ENCODE measurements at regions not wholly inside any gene's neighbourhood (a gene's known extent, or its start where the extent isn't known, plus 50 kb on each side); places are given as distances from the start of the nearest gene placed in this dataset.
"Not testable (repeated sequence)": the region's sequence is repeated elsewhere in the genome, so short reads cannot be mapped to it uniquely, and the experiment has no call there.

GRCh38 chr9:82764061-82764668 is 298.8 kb downstream of the RASEF start:
- Mint-ChIP-seq H3K4me3 (no peak overlapping the region), H3K36me3 (no peaks in the 10 kb centered on the region), H3K27me3 (ENCODE audit: low read depth) (peaks cover 5% of the 10 kb centered on the region), H3K9me3 (no peaks in the 10 kb centered on the region), H3K27ac (no peak overlapping the region), H3K4me1 (peaks cover 2% of the 10 kb centered on the region)
- no peak for DNase-seq (ENCODE audit: low spot score in 2 of 2, unreplicated experiment in 2 of 2)
- TF ChIP-seq, protein P1, sequence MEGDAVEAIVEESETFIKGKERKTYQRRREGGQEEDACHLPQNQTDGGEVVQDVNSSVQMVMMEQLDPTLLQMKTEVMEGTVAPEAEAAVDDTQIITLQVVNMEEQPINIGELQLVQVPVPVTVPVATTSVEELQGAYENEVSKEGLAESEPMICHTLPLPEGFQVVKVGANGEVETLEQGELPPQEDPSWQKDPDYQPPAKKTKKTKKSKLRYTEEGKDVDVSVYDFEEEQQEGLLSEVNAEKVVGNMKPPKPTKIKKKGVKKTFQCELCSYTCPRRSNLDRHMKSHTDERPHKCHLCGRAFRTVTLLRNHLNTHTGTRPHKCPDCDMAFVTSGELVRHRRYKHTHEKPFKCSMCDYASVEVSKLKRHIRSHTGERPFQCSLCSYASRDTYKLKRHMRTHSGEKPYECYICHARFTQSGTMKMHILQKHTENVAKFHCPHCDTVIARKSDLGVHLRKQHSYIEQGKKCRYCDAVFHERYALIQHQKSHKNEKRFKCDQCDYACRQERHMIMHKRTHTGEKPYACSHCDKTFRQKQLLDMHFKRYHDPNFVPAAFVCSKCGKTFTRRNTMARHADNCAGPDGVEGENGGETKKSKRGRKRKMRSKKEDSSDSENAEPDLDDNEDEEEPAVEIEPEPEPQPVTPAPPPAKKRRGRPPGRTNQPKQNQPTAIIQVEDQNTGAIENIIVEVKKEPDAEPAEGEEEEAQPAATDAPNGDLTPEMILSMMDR (IDR thresholded peaks at IDR 0.05; ENCODE audit: unreplicated experiment), result no peak

- H3K4me3 Mint-ChIP-seq; H3K9me3 Mint-ChIP-seq; H3K27me3 Mint-ChIP-seq (ENCODE audit: low read depth); DNase-seq (ENCODE audit: low spot score in 2 of 2, unreplicated experiment in 2 of 2); H3K27ac Mint-ChIP-seq; H3K36me3 Mint-ChIP-seq; H3K4me1 Mint-ChIP-seq: not testable (repeated sequence)
These were observed 288.2 kb downstream of the RASEF start for GRCh38 chr9:82774707-82775231.

DNA sequence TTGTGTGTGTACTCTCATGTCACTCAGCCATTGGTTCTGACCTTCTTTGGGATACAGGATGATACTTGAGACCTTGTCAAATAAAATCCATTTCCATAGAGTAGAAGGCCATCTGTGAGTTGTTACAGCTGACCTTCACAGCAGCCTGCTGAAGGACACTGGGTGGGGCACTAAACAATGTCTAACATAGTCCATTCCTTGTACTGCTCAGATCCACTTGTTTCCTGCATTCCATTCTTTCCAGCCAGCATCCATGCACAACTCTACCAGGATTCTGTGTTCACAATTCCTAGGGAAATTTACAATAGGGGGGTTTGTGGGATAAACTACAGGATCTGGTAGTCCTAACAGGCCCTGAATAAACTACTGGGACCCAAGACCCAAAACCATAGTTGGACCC is 286.4 kb downstream of the RASEF start:
- TF ChIP-seq, protein P1 (IDR thresholded peaks at IDR 0.05; ENCODE audit: unreplicated experiment), result no peak
- no peaks in the 10 kb centered on the region for H3K27me3 Mint-ChIP-seq (ENCODE audit: low read depth)
- no peak for DNase-seq (ENCODE audit: low spot score in 2 of 2, unreplicated experiment in 2 of 2)
- no peaks in the 10 kb centered on the region for H3K36me3 Mint-ChIP-seq
- no peak overlapping the region for H3K27ac Mint-ChIP-seq
- H3K4me1 Mint-ChIP-seq, result peaks cover under 1% of the 10 kb centered on the region
- H3K9me3 Mint-ChIP-seq, result peaks cover 6% of the 10 kb centered on the region
- H3K4me3 Mint-ChIP-seq, result no peak overlapping the region

- H3K36me3 Mint-ChIP-seq, result no peaks in the 10 kb centered on the region
- peaks cover 6% of the 10 kb centered on the region for H3K9me3 Mint-ChIP-seq
- H3K4me3 Mint-ChIP-seq, result no peak overlapping the region
- no peaks in the 10 kb centered on the region for H3K27me3 Mint-ChIP-seq (ENCODE audit: low read depth)
- peaks cover 9% of the 10 kb centered on the region for H3K4me1 Mint-ChIP-seq
- H3K27ac Mint-ChIP-seq, result no peak overlapping the region
- TF ChIP-seq, protein P1 (IDR thresholded peaks at IDR 0.05; ENCODE audit: unreplicated experiment), result no peak
- no peak for DNase-seq (ENCODE audit: low spot score in 2 of 2, unreplicated experiment in 2 of 2)
These were observed 285.6 kb downstream of the RASEF start for GRCh38 chr9:82777366-82777765.

DNA sequence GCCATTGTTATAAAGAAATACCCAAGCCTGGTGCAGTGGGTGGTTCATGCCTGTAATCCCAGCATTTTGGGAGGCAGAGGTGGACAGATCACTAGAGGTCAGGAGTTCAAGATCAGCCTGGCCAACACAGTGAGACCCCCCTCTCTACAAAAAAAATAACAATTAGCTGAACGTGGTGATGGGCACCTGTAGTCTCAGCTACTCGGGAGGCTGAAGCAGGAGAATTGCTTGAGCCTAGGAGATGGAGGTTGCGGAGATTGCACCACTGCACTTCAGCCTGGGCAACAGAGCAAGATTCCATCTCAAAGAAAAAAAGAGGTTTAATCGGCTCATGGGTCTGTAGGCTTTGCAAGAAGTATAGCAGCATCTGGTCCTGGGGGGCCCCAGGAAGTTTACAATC is 284.0 kb downstream of the RASEF start:
- not testable (repeated sequence) for H3K4me3 Mint-ChIP-seq; H3K27me3 Mint-ChIP-seq (ENCODE audit: low read depth); H3K36me3 Mint-ChIP-seq; H3K9me3 Mint-ChIP-seq; DNase-seq (ENCODE audit: low spot score in 2 of 2, unreplicated experiment in 2 of 2); H3K27ac Mint-ChIP-seq
- peaks cover 14% of the 10 kb centered on the region for H3K4me1 Mint-ChIP-seq

DNA sequence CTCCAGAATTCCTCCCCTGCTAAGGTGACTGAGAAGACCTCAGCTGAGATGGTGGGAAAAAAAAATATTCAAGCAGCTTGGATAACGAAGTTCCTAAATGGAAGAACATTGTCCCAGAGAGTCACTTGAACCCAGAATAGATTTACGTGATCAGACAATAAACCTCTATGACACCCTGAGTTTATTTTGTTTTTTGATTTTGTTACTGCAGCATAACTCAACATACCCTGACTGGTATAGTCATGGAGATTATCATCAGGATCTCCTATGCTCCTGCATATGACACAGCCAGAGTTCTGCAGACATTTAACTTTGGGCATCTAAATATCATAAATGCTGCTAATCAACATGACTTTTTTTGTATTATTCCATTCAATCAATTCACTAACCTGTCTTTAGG is 282.9 kb downstream of the RASEF start:
- Mint-ChIP-seq H3K27ac (no peak overlapping the region), H3K4me1 (peaks cover 14% of the 10 kb centered on the region), H3K4me3 (no peak overlapping the region), H3K36me3 (no peaks in the 10 kb centered on the region), H3K27me3 (ENCODE audit: low read depth) (no peaks in the 10 kb centered on the region), H3K9me3 (peaks cover 15% of the 10 kb centered on the region)
- DNase-seq (ENCODE audit: low spot score in 2 of 2, unreplicated experiment in 2 of 2), result no peak
- TF ChIP-seq, protein P1 (IDR thresholded peaks at IDR 0.05; ENCODE audit: unreplicated experiment), result no peak

All from mesothelial cell of epicardium (in vitro differentiated cells).